ENCODE measurements at regions not wholly inside any gene's neighbourhood (a gene's known extent, or its start where the extent isn't known, plus 50 kb on each side); places are given as distances from the start of the nearest gene placed in this dataset.

DNA sequence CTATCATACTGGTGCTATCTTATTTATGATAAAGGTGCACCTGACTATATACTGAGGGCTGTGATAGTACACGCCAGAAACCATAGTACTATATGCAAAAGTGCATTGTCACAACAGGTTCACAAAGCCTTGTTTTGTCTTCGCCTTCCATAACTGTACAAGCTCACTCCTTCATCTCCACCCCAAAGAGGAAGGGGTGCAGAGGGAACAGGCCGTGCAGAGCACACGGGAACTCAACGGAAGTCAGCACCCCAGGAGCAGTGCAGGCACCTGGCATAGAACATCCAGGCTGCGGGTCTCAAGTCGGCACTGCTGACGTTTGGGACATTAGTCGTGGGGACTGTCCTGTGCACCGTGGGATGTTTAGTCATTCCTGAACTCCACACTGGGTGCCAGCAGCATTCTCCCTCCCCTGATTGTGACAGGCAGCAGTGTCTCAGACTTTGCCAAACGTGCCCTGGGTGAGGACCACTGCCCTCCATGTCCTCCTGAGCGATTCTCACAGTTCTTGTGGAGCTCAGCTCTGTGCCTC is 99.7 kb downstream of the PXDC1 start:
- DNase-seq (no peak), ATAC-seq (replicated peaks) (no peak)
- no peaks in the 10 kb centered on the region for H3K36me3 Mint-ChIP-seq
- no peaks in the 10 kb centered on the region for H3K4me1 Mint-ChIP-seq
- H3K9me3 Mint-ChIP-seq, result no peaks in the 10 kb centered on the region
- H3K27ac Mint-ChIP-seq, result no peak overlapping the region
- peaks cover 0 to 16% of the 10 kb centered on the region in 2 donors for H3K27me3 Mint-ChIP-seq
- H3K4me3 Mint-ChIP-seq, result no peak overlapping the region

DNA sequence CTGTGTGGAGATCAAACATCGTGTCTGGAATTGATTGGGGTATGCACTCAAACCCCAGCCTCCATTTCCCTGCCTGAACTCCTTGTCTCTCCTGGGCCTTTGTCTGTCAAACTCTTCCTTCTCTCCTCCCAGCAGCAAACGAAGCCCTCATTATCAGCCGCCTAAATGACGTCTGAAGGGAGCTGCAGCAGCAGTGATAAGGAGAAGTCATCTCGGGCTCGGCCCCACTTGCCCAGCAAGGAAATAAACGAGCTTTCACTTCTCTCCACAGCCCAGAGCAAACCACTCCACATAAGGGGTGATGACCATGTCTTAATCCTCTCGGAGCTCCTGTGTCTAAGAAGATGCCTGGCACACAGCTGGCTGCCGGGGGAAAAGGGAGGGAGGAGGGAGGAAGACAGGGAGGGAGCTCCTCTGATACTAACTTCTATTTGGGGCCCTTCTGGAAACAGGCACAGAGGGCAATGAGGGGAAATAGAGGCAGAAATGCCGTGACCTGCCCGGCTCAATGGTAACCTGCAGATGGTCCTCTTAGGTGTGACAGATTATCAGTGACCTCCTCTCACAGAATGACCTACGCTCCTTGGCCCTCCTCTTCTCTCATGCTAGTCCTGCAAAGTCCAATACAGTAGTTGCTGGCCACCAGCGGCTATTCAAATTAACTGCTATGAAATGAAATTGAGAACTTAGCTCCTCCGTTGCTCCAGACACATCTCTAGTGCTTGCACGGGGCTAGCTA is 100.4 kb downstream of the PXDC1 start:
- DNase-seq (no peak), ATAC-seq (replicated peaks) (no peak)
- Mint-ChIP-seq H3K27ac (no peak overlapping the region), H3K9me3 (no peaks in the 10 kb centered on the region), H3K4me1 (no peaks in the 10 kb centered on the region), H3K4me3 (no peak overlapping the region), H3K36me3 (no peaks in the 10 kb centered on the region), H3K27me3 (peaks cover 0 to 12% of the 10 kb centered on the region in 2 donors)

- no peaks in the 10 kb centered on the region for H3K9me3 Mint-ChIP-seq
- ATAC-seq (replicated peaks), result no peak
- H3K4me3 Mint-ChIP-seq, result no peak overlapping the region
- no peaks in the 10 kb centered on the region for H3K36me3 Mint-ChIP-seq
- no peak for DNase-seq
- H3K27me3 Mint-ChIP-seq, result peaks cover 0 to 11% of the 10 kb centered on the region in 2 donors
- no peak overlapping the region for H3K27ac Mint-ChIP-seq
- no peaks in the 10 kb centered on the region for H3K4me1 Mint-ChIP-seq
Measured at GRCh38 chr6:3650076-3650958, 101.2 kb downstream of the PXDC1 start.

DNA sequence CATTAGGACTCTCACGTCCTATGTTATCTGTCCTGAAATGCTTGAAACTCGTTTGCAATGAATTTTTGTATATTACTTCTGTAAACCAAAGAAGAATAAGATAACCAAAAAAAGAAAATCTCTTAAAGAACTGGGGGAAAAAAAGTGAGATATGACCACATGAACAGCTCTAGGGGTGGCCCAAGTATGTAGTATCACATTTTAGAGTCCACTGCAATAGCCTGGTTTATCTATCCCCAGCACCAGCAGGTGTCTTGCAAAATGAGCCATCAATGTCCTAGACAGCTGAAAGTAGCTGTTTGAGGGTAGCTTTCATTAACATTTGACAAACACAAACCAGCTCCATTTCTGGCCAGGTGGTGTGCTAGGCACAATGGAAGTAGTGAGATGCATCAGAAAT is 102.8 kb downstream of the PXDC1 start:
- DNase-seq, result no peak
- H3K9me3 Mint-ChIP-seq, result no peaks in the 10 kb centered on the region
- no peak overlapping the region for H3K4me3 Mint-ChIP-seq
- peaks cover 0 to 11% of the 10 kb centered on the region in 2 donors for H3K27me3 Mint-ChIP-seq
- no peak for ATAC-seq (replicated peaks)
- no peak overlapping the region for H3K27ac Mint-ChIP-seq
- no peaks in the 10 kb centered on the region for H3K36me3 Mint-ChIP-seq
- H3K4me1 Mint-ChIP-seq, result no peaks in the 10 kb centered on the region

DNA sequence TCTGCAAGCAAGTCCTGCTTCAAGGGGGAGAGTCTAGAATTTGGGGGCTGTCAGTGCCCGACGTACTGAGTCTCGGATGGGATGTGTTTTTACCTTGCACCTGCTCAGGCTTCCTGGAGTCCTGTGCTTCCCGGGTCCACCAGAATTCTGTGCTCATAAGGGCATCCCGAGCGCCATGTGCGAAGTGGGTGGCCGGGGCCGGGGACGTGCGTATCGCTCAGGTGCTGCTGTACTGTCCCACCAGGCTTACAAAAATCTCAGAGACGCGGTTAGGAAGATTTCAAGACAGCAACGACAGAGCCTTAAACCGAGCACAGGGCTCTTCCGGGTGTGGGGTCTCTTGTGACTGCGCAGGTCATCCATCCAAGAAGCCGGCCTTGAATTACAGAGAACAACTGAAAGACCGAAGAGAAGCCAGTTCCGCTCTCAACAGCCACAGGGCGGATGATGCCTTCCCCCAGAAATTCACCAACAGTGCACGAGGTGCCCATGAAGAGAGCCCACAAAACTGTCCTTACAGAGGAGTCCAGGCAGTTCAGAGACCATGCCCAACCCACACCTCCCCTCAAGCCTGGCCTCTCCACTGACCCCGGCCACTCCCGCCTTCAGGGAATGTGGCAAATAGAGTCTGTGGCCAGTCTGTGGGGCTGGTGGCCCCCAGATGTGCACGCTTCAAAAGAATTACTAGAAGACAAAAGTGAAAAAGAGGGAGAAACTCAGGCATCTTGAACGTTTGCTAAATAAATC is 104.7 kb downstream of the PXDC1 start:
- ATAC-seq (replicated peaks) (no peak), DNase-seq (no peak)
- Mint-ChIP-seq H3K36me3 (no peaks in the 10 kb centered on the region), H3K9me3 (no peaks in the 10 kb centered on the region), H3K27me3 (peaks cover 0 to 8% of the 10 kb centered on the region in 2 donors), H3K4me3 (no peak overlapping the region), H3K27ac (no peak overlapping the region), H3K4me1 (no peaks in the 10 kb centered on the region)

DNA sequence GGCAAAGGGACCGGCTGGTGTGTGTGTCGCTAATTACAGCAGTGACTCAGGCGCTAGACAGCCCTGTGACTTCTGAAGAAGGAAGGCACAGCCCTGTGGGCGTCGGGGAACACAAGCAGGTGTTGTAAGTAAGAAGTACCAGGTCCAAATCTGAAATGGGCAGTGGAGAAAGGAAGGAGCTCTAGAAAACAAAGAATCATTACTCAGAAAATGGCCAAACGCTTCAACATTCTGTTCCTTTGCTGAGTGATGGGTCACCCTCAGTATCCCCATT is 106.8 kb downstream of the PXDC1 start:
- Mint-ChIP-seq H3K27ac (no peak overlapping the region), H3K36me3 (no peaks in the 10 kb centered on the region), H3K4me3 (no peak overlapping the region), H3K4me1 (no peaks in the 10 kb centered on the region), H3K9me3 (no peaks in the 10 kb centered on the region), H3K27me3 (no peaks in the 10 kb centered on the region)
- ATAC-seq (replicated peaks) (no peak), DNase-seq (no peak)

GRCh38 chr6:3643921-3644738 is 107.4 kb downstream of the PXDC1 start:
- no peaks in the 10 kb centered on the region for H3K36me3 Mint-ChIP-seq
- ATAC-seq (replicated peaks) (no peak), DNase-seq (no peak)
- H3K4me1 Mint-ChIP-seq, result no peaks in the 10 kb centered on the region
- no peak overlapping the region for H3K4me3 Mint-ChIP-seq
- H3K27me3 Mint-ChIP-seq, result no peaks in the 10 kb centered on the region
- H3K9me3 Mint-ChIP-seq, result no peaks in the 10 kb centered on the region
- no peak overlapping the region for H3K27ac Mint-ChIP-seq

GRCh38 chr6:3640868-3641267 is 110.6 kb downstream of the PXDC1 start:
- ATAC-seq (replicated peaks), result no peak
- no peak for DNase-seq
- H3K27me3 Mint-ChIP-seq, result peaks cover 0 to 5% of the 10 kb centered on the region in 2 donors
- H3K36me3 Mint-ChIP-seq, result no peaks in the 10 kb centered on the region
- H3K27ac Mint-ChIP-seq, result no peak overlapping the region
- no peak overlapping the region for H3K4me3 Mint-ChIP-seq
- H3K9me3 Mint-ChIP-seq, result no peaks in the 10 kb centered on the region
- no peaks in the 10 kb centered on the region for H3K4me1 Mint-ChIP-seq

DNA sequence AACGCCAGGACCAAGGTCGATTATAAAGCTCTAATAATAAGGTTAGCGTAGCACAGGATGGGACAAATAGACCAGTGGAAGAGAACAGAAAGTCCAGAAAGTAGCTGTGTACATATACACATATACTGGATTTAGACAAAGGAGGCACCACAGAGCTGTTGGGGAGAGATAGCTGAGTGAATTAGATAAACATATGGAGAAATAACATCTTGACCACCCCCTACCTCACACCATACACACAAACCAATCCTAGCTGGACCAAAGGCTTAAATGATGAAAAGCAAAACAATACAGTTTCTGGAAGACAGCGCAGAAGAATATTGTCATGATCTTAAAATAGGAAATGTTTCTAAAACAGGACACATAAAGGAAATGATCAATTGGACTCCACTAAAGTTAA is 112.9 kb downstream of the PXDC1 start:
- no peaks in the 10 kb centered on the region for H3K9me3 Mint-ChIP-seq
- ATAC-seq (replicated peaks), result no peak
- peaks cover 0 to 5% of the 10 kb centered on the region in 2 donors for H3K27me3 Mint-ChIP-seq
- H3K4me1 Mint-ChIP-seq, result no peaks in the 10 kb centered on the region
- H3K36me3 Mint-ChIP-seq, result no peaks in the 10 kb centered on the region
- no peak overlapping the region for H3K27ac Mint-ChIP-seq
- no peak overlapping the region for H3K4me3 Mint-ChIP-seq
- no peak for DNase-seq

DNA sequence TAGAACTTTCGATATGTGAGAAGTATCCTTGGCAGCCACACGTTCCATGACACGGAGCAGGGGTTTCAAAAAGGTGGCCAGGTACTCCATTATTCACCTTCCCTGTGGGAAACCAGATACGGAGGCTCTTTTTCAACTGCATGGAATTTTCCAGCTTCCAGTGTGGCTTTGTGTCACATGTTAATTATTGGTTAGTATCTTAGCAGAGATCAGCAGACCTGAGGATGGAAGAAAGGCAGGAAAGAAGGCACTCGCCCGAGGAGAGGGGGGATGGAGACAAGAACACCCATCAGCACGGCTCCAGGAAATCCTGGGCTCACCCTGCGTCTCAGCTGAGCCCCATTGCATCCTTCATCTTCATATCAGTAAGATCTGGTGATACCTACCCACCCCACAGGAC is 115.5 kb downstream of the PXDC1 start:
- H3K9me3 Mint-ChIP-seq, result no peaks in the 10 kb centered on the region
- H3K36me3 Mint-ChIP-seq, result no peaks in the 10 kb centered on the region
- no peak overlapping the region for H3K27ac Mint-ChIP-seq
- H3K4me1 Mint-ChIP-seq, result no peaks in the 10 kb centered on the region
- DNase-seq (no peak), ATAC-seq (replicated peaks) (no peak)
- no peak overlapping the region for H3K4me3 Mint-ChIP-seq
- peaks cover 0 to 5% of the 10 kb centered on the region in 2 donors for H3K27me3 Mint-ChIP-seq

GRCh38 chr6:3635482-3635881 is 116.0 kb downstream of the PXDC1 start:
- H3K4me1 Mint-ChIP-seq, result no peaks in the 10 kb centered on the region
- ATAC-seq (replicated peaks) (no peak), DNase-seq (no peak)
- peaks cover 0 to 5% of the 10 kb centered on the region in 2 donors for H3K27me3 Mint-ChIP-seq
- H3K4me3 Mint-ChIP-seq, result no peak overlapping the region
- H3K9me3 Mint-ChIP-seq, result no peaks in the 10 kb centered on the region
- H3K27ac Mint-ChIP-seq, result no peak overlapping the region
- H3K36me3 Mint-ChIP-seq, result no peaks in the 10 kb centered on the region

DNA sequence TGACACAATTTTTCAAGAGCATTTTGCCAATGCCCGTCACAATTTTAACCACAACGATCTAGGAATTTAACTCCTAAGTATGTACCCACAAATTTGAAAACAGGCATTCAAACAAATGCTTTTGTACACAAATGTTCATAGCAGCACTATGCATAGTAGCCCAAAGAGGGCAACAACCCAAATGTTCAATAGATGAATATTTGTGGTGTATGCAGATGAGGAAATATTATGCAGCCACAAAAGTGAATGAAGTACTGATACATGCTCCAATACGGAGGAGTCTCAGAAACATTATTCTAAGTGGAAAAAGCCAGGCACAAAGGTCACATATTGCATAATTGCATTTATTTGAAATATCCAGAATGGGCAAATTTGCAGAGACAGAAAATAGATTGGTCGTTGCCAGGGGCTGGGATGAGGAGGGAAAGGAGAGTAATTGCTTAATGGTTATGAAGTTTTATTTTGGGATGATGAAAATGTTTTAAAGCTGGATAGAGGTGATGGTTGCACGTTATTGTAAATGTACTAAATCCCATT is 117.2 kb downstream of the PXDC1 start:
- no peak overlapping the region for H3K4me3 Mint-ChIP-seq
- H3K4me1 Mint-ChIP-seq, result no peaks in the 10 kb centered on the region
- ATAC-seq (replicated peaks) (no peak), DNase-seq (no peak)
- peaks cover 0 to 5% of the 10 kb centered on the region in 2 donors for H3K27me3 Mint-ChIP-seq
- H3K36me3 Mint-ChIP-seq, result no peaks in the 10 kb centered on the region
- H3K9me3 Mint-ChIP-seq, result no peaks in the 10 kb centered on the region
- no peak overlapping the region for H3K27ac Mint-ChIP-seq

- no peak overlapping the region for H3K4me3 Mint-ChIP-seq
- ATAC-seq (replicated peaks) (no peak), DNase-seq (no peak)
- no peaks in the 10 kb centered on the region for H3K9me3 Mint-ChIP-seq
- H3K27me3 Mint-ChIP-seq, result peaks cover 0 to 3% of the 10 kb centered on the region in 2 donors
- no peaks in the 10 kb centered on the region for H3K36me3 Mint-ChIP-seq
- H3K27ac Mint-ChIP-seq, result no peak overlapping the region
- H3K4me1 Mint-ChIP-seq, result no peaks in the 10 kb centered on the region
Measured at GRCh38 chr6:3633711-3634110, 117.8 kb downstream of the PXDC1 start.

DNA sequence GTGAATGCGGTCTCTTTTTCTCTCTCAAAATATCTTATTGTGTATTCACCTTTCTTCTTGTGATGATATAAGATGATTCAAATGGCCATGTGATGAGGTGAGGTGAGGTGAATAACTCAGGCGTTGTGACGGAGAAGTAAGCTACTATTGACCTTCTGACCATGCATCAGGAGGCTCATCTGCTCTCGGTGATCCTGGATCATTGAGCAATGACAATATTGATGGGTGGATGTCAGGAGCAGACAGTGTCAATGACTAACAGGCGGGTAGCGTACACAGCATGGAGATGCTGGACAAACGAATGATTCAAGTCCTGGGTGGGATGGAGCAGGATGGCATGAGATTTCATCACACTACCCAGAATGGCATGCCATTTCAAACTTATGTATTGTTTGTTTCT is 119.6 kb downstream of the PXDC1 start:
- Mint-ChIP-seq H3K4me3 (no peak overlapping the region), H3K4me1 (peaks cover 0 to 2% of the 10 kb centered on the region in 2 donors), H3K27me3 (peaks cover 9 to 12% of the 10 kb centered on the region in 2 donors), H3K9me3 (no peaks in the 10 kb centered on the region), H3K36me3 (no peaks in the 10 kb centered on the region), H3K27ac (no peak overlapping the region)
- ATAC-seq (replicated peaks), result no peak
- no peak for DNase-seq

Data from stimulated activated naive B cell treated with anti-CD40 and anti-IgM and Interleukin-4, amounts not matched to agents 10 μg/mL and 1 μg/mL and 100 μg/mL, for 72 hours (primary cell).